Ovary (tissue), 3 donors: ENCODE measurements at regions not wholly inside any gene's neighbourhood (a gene's known extent, or its start where the extent isn't known, plus 50 kb on each side); places are given as distances from the start of the nearest gene placed in this dataset.
"Not testable (repeated sequence)": the region's sequence is repeated elsewhere in the genome, so short reads cannot be mapped to it uniquely, and the experiment has no call there.

Source experiments
- CTCF ChIP-seq, 3 donors: fragments of 450-650 bp in 2 of 3; fragments of 200-600 bp in 1 of 3; IDR thresholded peaks; one replicate each; pipeline versions ENCODE4 v1.5.1 to v1.8.0; 2016 to 2022; ENCODE audit warnings: antibody characterized with exemption in 3 of 3, mild to moderate bottlenecking in 1 of 3
- EP300 ChIP-seq: sonication (generic); formaldehyde crosslinking; IDR thresholded peaks from one replicate; pipeline ENCODE4 v1.6.1; 2017; ENCODE audit warnings: antibody characterized with exemption
- donor health status: DM: no; HTN: no; CAD: no.

DNA sequence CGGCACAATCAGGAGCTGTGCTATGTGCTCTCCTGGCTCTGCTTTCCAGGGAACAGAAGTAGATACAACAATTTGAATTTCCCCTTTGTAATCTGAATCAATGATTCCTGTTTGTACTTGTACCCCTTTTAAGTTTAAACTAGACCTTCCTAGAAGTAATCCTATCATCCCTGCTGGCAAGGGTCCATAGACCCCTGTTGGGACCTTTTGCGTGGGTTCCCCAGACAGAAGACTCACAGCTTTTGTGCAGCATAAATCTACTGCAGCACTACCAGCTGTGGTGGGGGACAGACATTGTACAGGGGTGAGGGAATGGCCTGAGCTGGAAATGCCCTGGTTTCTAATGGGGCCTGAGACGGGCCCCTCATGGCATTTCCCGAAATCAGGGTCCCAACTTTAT, 604.1 kb upstream of the GRID2 start:
- TF ChIP-seq EP300; CTCF (IDR thresholded peaks at IDR 0.05): not testable (repeated sequence)
